Liver (tissue), 8 donors: ENCODE measurements at regions not wholly inside any gene's neighbourhood (a gene's known extent, or its start where the extent isn't known, plus 50 kb on each side); places are given as distances from the start of the nearest gene placed in this dataset.

Experiments used
- DNase-seq: peaks from one replicate; pipeline ENCODE4 v3.0.0-alpha.2; 2017; ENCODE audit warnings: low spot score
- H3K27ac ChIP-seq, 2 donors: one replicate each; pipeline ENCODE4 v1.7.0; 2013; ENCODE audit warnings: inconsistent platforms in 2 of 2, low read length in 2 of 2, control low read depth in 1 of 2, low read depth in 1 of 2, mild to moderate bottlenecking in 1 of 2
- H3K27me3 ChIP-seq, 4 donors: one replicate each; pipeline versions ENCODE4 v1.6.1 to v1.7.0; 2013; ENCODE audit warnings: low read length in 3 of 4, inconsistent platforms in 1 of 4, mild to moderate bottlenecking in 1 of 4, moderate library complexity in 1 of 4; ENCODE audit not compliant: control insufficient read depth in 4 of 4, insufficient read depth in 4 of 4
- H3K36me3 ChIP-seq, 4 donors: one replicate each; pipeline versions ENCODE4 v1.6.1 to v1.7.0; 2013; ENCODE audit warnings: low read length in 3 of 4, mild to moderate bottlenecking in 3 of 4, low read depth in 1 of 4, moderate library complexity in 1 of 4; ENCODE audit not compliant: control insufficient read depth in 4 of 4, insufficient read depth in 3 of 4
- H3K4me1 ChIP-seq, 4 donors: one replicate each; pipeline versions ENCODE4 v1.6.1 to v1.7.0; 2013; ENCODE audit warnings: low read length in 3 of 4, mild to moderate bottlenecking in 3 of 4, moderate library complexity in 1 of 4; ENCODE audit not compliant: control insufficient read depth in 4 of 4, insufficient read depth in 4 of 4
- H3K4me3 ChIP-seq, 3 donors: one replicate each; pipeline versions ENCODE4 v1.6.1 to v1.7.0; 2013; ENCODE audit warnings: low read length in 3 of 3, control low read depth in 1 of 3, low read depth in 1 of 3, mild to moderate bottlenecking in 1 of 3
- H3K9ac ChIP-seq, 2 donors: one replicate each; pipeline ENCODE4 v1.7.0; 2013; ENCODE audit warnings: low read length in 2 of 2, mild to moderate bottlenecking in 2 of 2, moderate library complexity in 2 of 2, control low read depth in 1 of 2, low read depth in 1 of 2
- H3K9me3 ChIP-seq, 4 donors: one replicate each; pipeline versions ENCODE4 v1.6.1 to v1.7.0; 2013; ENCODE audit warnings: low read length in 3 of 4; ENCODE audit not compliant: control insufficient read depth in 4 of 4
- ATF3 ChIP-seq: IDR thresholded peaks from 2 replicates; pipeline ENCODE4 v1.6.1; 2016; ENCODE audit warnings: antibody characterized with exemption
- EGR1 ChIP-seq, 2 donors: IDR thresholded peaks; 2 replicates each; pipeline ENCODE4 v1.6.1; 2016 to 2018; ENCODE audit warnings: antibody characterized with exemption in 2 of 2, low read depth in 2 of 2
- FOXA1 ChIP-seq: IDR thresholded peaks from 2 replicates; pipeline ENCODE4 v1.6.1; 2016; ENCODE audit warnings: antibody characterized with exemption
- FOXA2 ChIP-seq: IDR thresholded peaks from 2 replicates; pipeline ENCODE4 v1.6.1; 2016; ENCODE audit warnings: antibody characterized with exemption
- GABPA ChIP-seq, 2 donors: IDR thresholded peaks in 1 of 2; conservative IDR thresholded peaks in 1 of 2; 2 replicates each; pipeline ENCODE4 v1.6.1; 2016; ENCODE audit warnings: antibody characterized with exemption in 2 of 2, mild to moderate bottlenecking in 1 of 2, moderate library complexity in 1 of 2
- HNF4A ChIP-seq, 2 donors: conservative IDR thresholded peaks; 2 replicates each; pipeline ENCODE4 v1.6.1; 2016; ENCODE audit warnings: antibody characterized with exemption in 2 of 2, mild to moderate bottlenecking in 2 of 2
- HNF4G ChIP-seq: IDR thresholded peaks from 2 replicates; pipeline ENCODE4 v1.6.1; 2016; ENCODE audit warnings: antibody characterized with exemption
- JUND ChIP-seq, 2 donors: IDR thresholded peaks; 2 replicates each; pipeline ENCODE4 v1.6.1; 2016; ENCODE audit warnings: antibody characterized with exemption in 2 of 2
- NR2F2 ChIP-seq: IDR thresholded peaks from 2 replicates; pipeline ENCODE4 v1.6.1; 2016; ENCODE audit warnings: antibody characterized with exemption
- RAD21 ChIP-seq, 2 donors: IDR thresholded peaks; 2 replicates each; pipeline ENCODE4 v1.6.1; 2016; ENCODE audit warnings: antibody characterized with exemption in 2 of 2, mild to moderate bottlenecking in 2 of 2
- RXRA ChIP-seq, 2 donors: IDR thresholded peaks; 2 replicates each; pipeline ENCODE4 v1.6.1; 2017 to 2018; ENCODE audit warnings: antibody characterized with exemption in 2 of 2, mild to moderate bottlenecking in 1 of 2
- SP1 ChIP-seq: IDR thresholded peaks from 2 replicates; pipeline ENCODE4 v1.6.1; 2018; ENCODE audit warnings: antibody characterized with exemption, mild to moderate bottlenecking
- TAF1 ChIP-seq: conservative IDR thresholded peaks from 2 replicates; pipeline ENCODE4 v1.6.1; 2016; ENCODE audit warnings: antibody characterized with exemption, mild to moderate bottlenecking
- YY1 ChIP-seq: IDR thresholded peaks from 2 replicates; pipeline ENCODE4 v1.6.1; 2016; ENCODE audit warnings: antibody characterized with exemption, mild to moderate bottlenecking
- WGBS: extraction: QIAGEN DNeasy Blood & Tissue Kit; methylation state at CpG from one replicate; pipeline ENCODE4 v1.1.7; 2013; 5-methylcytosine and 5-hydroxymethylcytosine counted together
- TF ChIP-seq, protein P1 (sequence below): IDR thresholded peaks from 2 replicates; pipeline ENCODE4 v1.6.1; 2016; ENCODE audit warnings: antibody characterized with exemption
- TF ChIP-seq, protein P2 (sequence below): IDR thresholded peaks from 2 replicates; pipeline ENCODE4 v1.6.1; 2016; ENCODE audit warnings: antibody characterized with exemption
- TF ChIP-seq, protein P3 (sequence below): IDR thresholded peaks from 2 replicates; pipeline ENCODE4 v1.6.1; 2016; ENCODE audit warnings: antibody characterized with exemption, mild to moderate bottlenecking
- TF ChIP-seq, protein P4 (sequence below): fragments of 150-350 bp; IDR thresholded peaks from 2 replicates; pipeline ENCODE4 v1.5.1; 2017; ENCODE audit warnings: improper control_type of control experiment, low read depth, low read length; ENCODE audit not compliant: missing input control
- donor health status: healthy.
- donor health status: healthy.
- donor health status: healthy.
- donor health status: healthy.
- donor health status: healthy.

DNA sequence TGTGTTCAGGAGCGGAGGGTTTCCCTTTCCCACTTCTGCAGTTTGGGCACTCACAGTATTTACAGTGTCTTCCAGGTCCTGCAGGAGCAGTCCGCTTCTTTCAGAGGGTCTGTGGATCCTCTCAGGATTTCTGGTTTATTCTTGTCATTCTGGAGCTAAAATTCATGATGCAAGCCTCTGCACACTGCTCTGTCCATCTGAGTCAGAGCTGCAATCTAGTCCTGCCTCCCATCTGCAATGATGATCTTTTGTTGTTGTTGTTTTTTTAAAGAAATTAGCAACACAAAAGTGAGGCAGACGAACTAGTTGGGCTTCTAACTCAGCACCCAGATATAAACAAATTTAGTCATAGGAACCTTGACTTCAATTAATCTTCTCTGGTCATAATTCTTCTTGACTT, 86.5 kb downstream of the DLEU7 start:
- TF ChIP-seq, protein P1, sequence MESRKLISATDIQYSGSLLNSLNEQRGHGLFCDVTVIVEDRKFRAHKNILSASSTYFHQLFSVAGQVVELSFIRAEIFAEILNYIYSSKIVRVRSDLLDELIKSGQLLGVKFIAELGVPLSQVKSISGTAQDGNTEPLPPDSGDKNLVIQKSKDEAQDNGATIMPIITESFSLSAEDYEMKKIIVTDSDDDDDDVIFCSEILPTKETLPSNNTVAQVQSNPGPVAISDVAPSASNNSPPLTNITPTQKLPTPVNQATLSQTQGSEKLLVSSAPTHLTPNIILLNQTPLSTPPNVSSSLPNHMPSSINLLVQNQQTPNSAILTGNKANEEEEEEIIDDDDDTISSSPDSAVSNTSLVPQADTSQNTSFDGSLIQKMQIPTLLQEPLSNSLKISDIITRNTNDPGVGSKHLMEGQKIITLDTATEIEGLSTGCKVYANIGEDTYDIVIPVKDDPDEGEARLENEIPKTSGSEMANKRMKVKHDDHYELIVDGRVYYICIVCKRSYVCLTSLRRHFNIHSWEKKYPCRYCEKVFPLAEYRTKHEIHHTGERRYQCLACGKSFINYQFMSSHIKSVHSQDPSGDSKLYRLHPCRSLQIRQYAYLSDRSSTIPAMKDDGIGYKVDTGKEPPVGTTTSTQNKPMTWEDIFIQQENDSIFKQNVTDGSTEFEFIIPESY, result no peak
- TF ChIP-seq FOXA2 (no peak), NR2F2 (no peak)
- Histone ChIP-seq H3K4me1 (no peaks in the 10 kb centered on the region), H3K9ac (no peak overlapping the region), H3K27ac (no peak overlapping the region), H3K27me3 (no peaks in the 10 kb centered on the region), H3K36me3 (no peaks in the 10 kb centered on the region), H3K9me3 (no peaks in the 10 kb centered on the region), H3K4me3 (no peak overlapping the region)
- 91% methylated on average over 3 of the region's 3 CpGs for WGBS
- no peak for DNase-seq

DNA sequence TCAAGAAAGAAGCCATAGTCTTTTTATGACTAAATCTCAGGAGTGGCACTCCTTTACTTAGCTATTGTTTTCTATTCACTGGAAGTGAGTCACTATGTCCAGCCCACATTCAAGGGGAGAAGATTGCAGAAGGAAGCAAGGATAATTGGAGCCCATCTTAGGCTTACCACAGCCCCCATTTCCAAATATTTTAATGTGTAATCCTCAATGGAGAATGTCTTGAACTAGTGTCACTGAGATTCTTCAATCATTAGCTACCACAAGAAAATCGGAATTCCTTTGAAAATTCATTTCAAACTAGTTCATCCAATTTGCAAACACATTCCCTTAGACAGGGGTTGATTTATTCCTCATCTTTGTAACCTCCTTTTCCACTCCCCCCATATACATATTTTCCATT, 84.7 kb downstream of the DLEU7 start:
- Histone ChIP-seq H3K9me3 (no peaks in the 10 kb centered on the region), H3K27me3 (no peaks in the 10 kb centered on the region), H3K4me3 (no peak overlapping the region), H3K27ac (no peak overlapping the region), H3K9ac (no peak overlapping the region), H3K36me3 (no peaks in the 10 kb centered on the region), H3K4me1 (no peaks in the 10 kb centered on the region)
- TF ChIP-seq, protein P2, sequence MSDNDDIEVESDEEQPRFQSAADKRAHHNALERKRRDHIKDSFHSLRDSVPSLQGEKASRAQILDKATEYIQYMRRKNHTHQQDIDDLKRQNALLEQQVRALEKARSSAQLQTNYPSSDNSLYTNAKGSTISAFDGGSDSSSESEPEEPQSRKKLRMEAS, result no peak
- TF ChIP-seq EGR1 (IDR thresholded peaks at IDR 0.05; ENCODE audit: low read depth in 2 of 2) (no peak), FOXA2 (no peak), RXRA (IDR thresholded peaks at IDR 0.05) (no peak), FOXA1 (no peak), TAF1 (no peak), YY1 (no peak), JUND (IDR thresholded peaks at IDR 0.05) (no peak), GABPA (IDR thresholded peaks at IDR 0.05 in 1 of 2, conservative IDR thresholded peaks at IDR 0.05 in 1 of 2) (no peak), ATF3 (no peak), HNF4A (conservative IDR thresholded peaks at IDR 0.05) (no peak), HNF4G (no peak), SP1 (no peak), RAD21 (IDR thresholded peaks at IDR 0.05) (no peak)
- TF ChIP-seq, protein P1, result no peak
- TF ChIP-seq, protein P3, sequence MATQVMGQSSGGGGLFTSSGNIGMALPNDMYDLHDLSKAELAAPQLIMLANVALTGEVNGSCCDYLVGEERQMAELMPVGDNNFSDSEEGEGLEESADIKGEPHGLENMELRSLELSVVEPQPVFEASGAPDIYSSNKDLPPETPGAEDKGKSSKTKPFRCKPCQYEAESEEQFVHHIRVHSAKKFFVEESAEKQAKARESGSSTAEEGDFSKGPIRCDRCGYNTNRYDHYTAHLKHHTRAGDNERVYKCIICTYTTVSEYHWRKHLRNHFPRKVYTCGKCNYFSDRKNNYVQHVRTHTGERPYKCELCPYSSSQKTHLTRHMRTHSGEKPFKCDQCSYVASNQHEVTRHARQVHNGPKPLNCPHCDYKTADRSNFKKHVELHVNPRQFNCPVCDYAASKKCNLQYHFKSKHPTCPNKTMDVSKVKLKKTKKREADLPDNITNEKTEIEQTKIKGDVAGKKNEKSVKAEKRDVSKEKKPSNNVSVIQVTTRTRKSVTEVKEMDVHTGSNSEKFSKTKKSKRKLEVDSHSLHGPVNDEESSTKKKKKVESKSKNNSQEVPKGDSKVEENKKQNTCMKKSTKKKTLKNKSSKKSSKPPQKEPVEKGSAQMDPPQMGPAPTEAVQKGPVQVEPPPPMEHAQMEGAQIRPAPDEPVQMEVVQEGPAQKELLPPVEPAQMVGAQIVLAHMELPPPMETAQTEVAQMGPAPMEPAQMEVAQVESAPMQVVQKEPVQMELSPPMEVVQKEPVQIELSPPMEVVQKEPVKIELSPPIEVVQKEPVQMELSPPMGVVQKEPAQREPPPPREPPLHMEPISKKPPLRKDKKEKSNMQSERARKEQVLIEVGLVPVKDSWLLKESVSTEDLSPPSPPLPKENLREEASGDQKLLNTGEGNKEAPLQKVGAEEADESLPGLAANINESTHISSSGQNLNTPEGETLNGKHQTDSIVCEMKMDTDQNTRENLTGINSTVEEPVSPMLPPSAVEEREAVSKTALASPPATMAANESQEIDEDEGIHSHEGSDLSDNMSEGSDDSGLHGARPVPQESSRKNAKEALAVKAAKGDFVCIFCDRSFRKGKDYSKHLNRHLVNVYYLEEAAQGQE, result no peak
- TF ChIP-seq, protein P4, sequence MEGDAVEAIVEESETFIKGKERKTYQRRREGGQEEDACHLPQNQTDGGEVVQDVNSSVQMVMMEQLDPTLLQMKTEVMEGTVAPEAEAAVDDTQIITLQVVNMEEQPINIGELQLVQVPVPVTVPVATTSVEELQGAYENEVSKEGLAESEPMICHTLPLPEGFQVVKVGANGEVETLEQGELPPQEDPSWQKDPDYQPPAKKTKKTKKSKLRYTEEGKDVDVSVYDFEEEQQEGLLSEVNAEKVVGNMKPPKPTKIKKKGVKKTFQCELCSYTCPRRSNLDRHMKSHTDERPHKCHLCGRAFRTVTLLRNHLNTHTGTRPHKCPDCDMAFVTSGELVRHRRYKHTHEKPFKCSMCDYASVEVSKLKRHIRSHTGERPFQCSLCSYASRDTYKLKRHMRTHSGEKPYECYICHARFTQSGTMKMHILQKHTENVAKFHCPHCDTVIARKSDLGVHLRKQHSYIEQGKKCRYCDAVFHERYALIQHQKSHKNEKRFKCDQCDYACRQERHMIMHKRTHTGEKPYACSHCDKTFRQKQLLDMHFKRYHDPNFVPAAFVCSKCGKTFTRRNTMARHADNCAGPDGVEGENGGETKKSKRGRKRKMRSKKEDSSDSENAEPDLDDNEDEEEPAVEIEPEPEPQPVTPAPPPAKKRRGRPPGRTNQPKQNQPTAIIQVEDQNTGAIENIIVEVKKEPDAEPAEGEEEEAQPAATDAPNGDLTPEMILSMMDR, result no peak
- DNase-seq, result no peak
- WGBS, result 92% methylated on average over 1 of the region's 1 CpG
